Gastrocnemius medialis (tissue), 4 donors: ENCODE measurements at regions not wholly inside any gene's neighbourhood (a gene's known extent, or its start where the extent isn't known, plus 50 kb on each side); places are given as distances from the start of the nearest gene placed in this dataset.

Experiments
- ATAC-seq, 2 donors: fragments of 150-250 bp; one replicate each; pipeline ENCODE4 v1.9.1; 2016
- DNase-seq, 2 donors: peaks; one replicate each; pipeline ENCODE4 v3.0.0-alpha.2; 2019
- H3K27ac ChIP-seq, 4 donors: fragments of 200-600 bp; sonication (generic); 1 replicate in 1 of 4; 2 replicates in 3 of 4; pipeline ENCODE4 v1.5.1; 2016 to 2018; ENCODE audit warnings: mild to moderate bottlenecking in 2 of 4, moderate library complexity in 1 of 4
- H3K27me3 ChIP-seq, 3 donors: fragments of 200-600 bp; sonication (generic) in 2 of 3; 1 replicate in 1 of 3; 2 replicates in 2 of 3; pipeline versions ENCODE4 v1.5.1 to v1.6.0; 2016 to 2019; ENCODE audit warnings: mild to moderate bottlenecking in 1 of 3, moderate library complexity in 1 of 3
- H3K36me3 ChIP-seq, 2 donors: fragments of 200-600 bp; sonication (generic) in 1 of 2; one replicate each; pipeline ENCODE4 v1.5.1; 2017 to 2018
- H3K4me1 ChIP-seq, 2 donors: fragments of 200-600 bp; sonication (generic) in 1 of 2; one replicate each; pipeline ENCODE4 v1.5.1; 2016 to 2017; ENCODE audit warnings: mild to moderate bottlenecking in 2 of 2
- H3K4me3 ChIP-seq, 4 donors: fragments of 200-600 bp; sonication (generic) in 3 of 4; 1 replicate in 1 of 4; 2 replicates in 3 of 4; pipeline ENCODE4 v1.5.1; 2016 to 2019; ENCODE audit warnings: mild to moderate bottlenecking in 2 of 4
- H3K9me3 ChIP-seq, 3 donors: fragments of 200-600 bp; sonication (generic) in 2 of 3; 1 replicate in 1 of 3; 2 replicates in 2 of 3; pipeline ENCODE4 v1.5.1; 2016 to 2019
- POLR2A ChIP-seq, 2 donors: fragments of 450-650 bp; IDR thresholded peaks; one replicate each; pipeline ENCODE4 v1.6.1; 2017; ENCODE audit warnings: antibody characterized with exemption in 2 of 2, mild to moderate bottlenecking in 2 of 2, moderate library complexity in 2 of 2
- in situ Hi-C, 4 donors: fragments of 200-750 bp; cut with MboI; loops; one replicate each; pipeline versions ENCODE4 v1.15.0 to v1.8.0; 2017; ENCODE audit warnings: low sequenced_read_pairs in 4 of 4
- intact Hi-C: fragments of 100-400 bp; cut with DNase I; formaldehyde crosslinking; loops from one replicate; pipeline ENCODE4 v1.15.1; 2023; ENCODE audit warnings: low total_unique reads
- TF ChIP-seq, protein P1 (sequence below), 5 experiments: fragments of 450-650 bp in 3 of 5; fragments of 200-600 bp in 2 of 5; sonication (generic) in 2 of 5; IDR thresholded peaks in 4 of 5; conservative IDR thresholded peaks in 1 of 5; 1 replicate in 4 of 5; 2 replicates in 1 of 5; pipeline ENCODE4 v1.5.1; 2016 to 2019; ENCODE audit warnings: antibody characterized with exemption in 5 of 5, mild to moderate bottlenecking in 3 of 5, moderate library complexity in 3 of 5

DNA sequence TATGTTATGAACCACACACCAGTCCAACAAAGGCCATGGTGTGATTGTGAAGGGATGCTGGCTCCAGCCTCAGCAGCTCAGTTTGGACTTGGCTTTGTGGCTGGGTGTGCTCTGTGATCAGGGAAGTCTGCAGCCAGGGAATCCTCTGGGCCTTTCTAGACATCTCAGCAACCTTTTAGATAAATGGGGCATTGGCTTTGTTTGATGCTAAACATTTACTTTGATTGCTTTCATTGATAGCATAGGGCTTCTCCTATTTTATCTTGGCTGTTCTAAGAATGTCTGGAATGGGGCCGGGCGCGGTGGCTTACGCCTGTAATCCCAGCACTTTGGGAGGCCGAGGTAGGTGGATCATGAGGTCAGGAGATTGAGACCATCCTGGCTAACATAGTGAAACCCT is 104.5 kb downstream of the VAPA start:
- intact Hi-C loops (no loop called here), in situ Hi-C loops (no loop called here)
- H3K27ac ChIP-seq: no peak overlapping the region
- H3K36me3 ChIP-seq: no peaks in the 10 kb centered on the region
- DNase-seq: no peak
- H3K27me3 ChIP-seq: no peaks in the 10 kb centered on the region
- TF ChIP-seq, protein P1, sequence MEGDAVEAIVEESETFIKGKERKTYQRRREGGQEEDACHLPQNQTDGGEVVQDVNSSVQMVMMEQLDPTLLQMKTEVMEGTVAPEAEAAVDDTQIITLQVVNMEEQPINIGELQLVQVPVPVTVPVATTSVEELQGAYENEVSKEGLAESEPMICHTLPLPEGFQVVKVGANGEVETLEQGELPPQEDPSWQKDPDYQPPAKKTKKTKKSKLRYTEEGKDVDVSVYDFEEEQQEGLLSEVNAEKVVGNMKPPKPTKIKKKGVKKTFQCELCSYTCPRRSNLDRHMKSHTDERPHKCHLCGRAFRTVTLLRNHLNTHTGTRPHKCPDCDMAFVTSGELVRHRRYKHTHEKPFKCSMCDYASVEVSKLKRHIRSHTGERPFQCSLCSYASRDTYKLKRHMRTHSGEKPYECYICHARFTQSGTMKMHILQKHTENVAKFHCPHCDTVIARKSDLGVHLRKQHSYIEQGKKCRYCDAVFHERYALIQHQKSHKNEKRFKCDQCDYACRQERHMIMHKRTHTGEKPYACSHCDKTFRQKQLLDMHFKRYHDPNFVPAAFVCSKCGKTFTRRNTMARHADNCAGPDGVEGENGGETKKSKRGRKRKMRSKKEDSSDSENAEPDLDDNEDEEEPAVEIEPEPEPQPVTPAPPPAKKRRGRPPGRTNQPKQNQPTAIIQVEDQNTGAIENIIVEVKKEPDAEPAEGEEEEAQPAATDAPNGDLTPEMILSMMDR (IDR thresholded peaks at IDR 0.05 in 4 of 5, conservative IDR thresholded peaks at IDR 0.05 in 1 of 5): no peak
- no peak for TF ChIP-seq POLR2A (IDR thresholded peaks at IDR 0.05)
- no peak overlapping the region for H3K4me3 ChIP-seq
- H3K9me3 ChIP-seq: no peaks in the 10 kb centered on the region
- ATAC-seq: no peak
- H3K4me1 ChIP-seq: peaks cover 12 to 16% of the 10 kb centered on the region in 2 donors

GRCh38 chr18:10020171-10020570 is 106.4 kb downstream of the VAPA start:
- H3K36me3 ChIP-seq: no peaks in the 10 kb centered on the region
- intact Hi-C loops: no loop called here
- DNase-seq (no peak), ATAC-seq (no peak)
- H3K27ac ChIP-seq: no peak overlapping the region
- no peaks in the 10 kb centered on the region for H3K9me3 ChIP-seq
- no peak for TF ChIP-seq POLR2A (IDR thresholded peaks at IDR 0.05)
- TF ChIP-seq, protein P1 (IDR thresholded peaks at IDR 0.05 in 4 of 5, conservative IDR thresholded peaks at IDR 0.05 in 1 of 5): no peak
- H3K4me3 ChIP-seq: no peak overlapping the region
- H3K27me3 ChIP-seq: no peaks in the 10 kb centered on the region
- in situ Hi-C loops: no loop called here
- peaks cover 12 to 21% of the 10 kb centered on the region in 2 donors for H3K4me1 ChIP-seq

- H3K4me3 ChIP-seq: no peak overlapping the region
- TF ChIP-seq POLR2A (IDR thresholded peaks at IDR 0.05): no peak
- TF ChIP-seq, protein P1 (IDR thresholded peaks at IDR 0.05 in 4 of 5, conservative IDR thresholded peaks at IDR 0.05 in 1 of 5): no peak
- in situ Hi-C loops (no loop called here), intact Hi-C loops (no loop called here)
- no peak for ATAC-seq
- H3K27ac ChIP-seq: no peak overlapping the region
- peaks cover 4 to 9% of the 10 kb centered on the region in 2 donors for H3K4me1 ChIP-seq
- H3K9me3 ChIP-seq: no peaks in the 10 kb centered on the region
- no peaks in the 10 kb centered on the region for H3K27me3 ChIP-seq
- no peaks in the 10 kb centered on the region for H3K36me3 ChIP-seq
- no peak for DNase-seq
These were observed 108.5 kb downstream of the VAPA start for GRCh38 chr18:10022365-10022764.

DNA sequence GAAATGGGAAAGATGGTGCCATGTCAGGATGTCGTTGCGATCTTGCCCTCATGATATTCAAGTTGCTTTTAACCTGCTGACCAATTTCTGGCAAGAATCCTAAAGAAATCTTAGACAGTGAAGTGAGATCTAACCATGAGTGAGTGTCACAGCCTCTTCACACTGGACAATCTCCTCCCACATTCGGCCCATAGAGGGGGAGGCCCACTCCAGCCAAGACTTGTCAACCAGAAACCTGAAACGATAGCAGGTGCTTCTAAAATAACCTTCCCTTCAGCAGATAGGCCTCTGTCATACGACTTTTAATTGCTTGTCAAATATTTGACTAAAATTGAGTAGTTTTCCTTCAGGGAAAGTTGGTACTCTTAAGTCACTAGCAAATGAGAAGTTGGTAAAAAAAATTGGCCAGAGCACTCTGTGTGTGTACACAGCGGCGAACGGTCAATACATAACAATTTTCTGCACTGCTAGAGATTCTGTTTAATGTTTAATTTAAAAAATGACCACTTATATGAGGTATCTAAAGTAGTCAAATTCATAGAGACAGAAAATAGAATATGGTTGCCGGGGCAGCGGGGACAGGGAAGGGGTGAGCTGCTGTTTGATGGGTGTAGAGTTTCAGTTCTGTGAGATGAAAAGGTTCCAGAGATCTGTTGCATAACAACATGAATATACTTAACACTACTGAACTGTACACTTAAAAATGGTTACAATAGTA is 110.2 kb downstream of the VAPA start:
- intact Hi-C loops (no loop called here), in situ Hi-C loops (no loop called here)
- Histone ChIP-seq H3K36me3 (no peaks in the 10 kb centered on the region), H3K9me3 (no peaks in the 10 kb centered on the region), H3K4me1 (peaks cover 4 to 9% of the 10 kb centered on the region in 2 donors), H3K27ac (peak overlapping the region in 1 of 4 donors; percentile 27), H3K27me3 (no peaks in the 10 kb centered on the region), H3K4me3 (peak overlapping the region in 1 of 4 donors; percentile 8)
- TF ChIP-seq POLR2A (IDR thresholded peaks at IDR 0.05): no peak
- TF ChIP-seq, protein P1 (IDR thresholded peaks at IDR 0.05 in 4 of 5, conservative IDR thresholded peaks at IDR 0.05 in 1 of 5): no peak
- DNase-seq: no peak
- ATAC-seq: peak; percentile 82 to 85
